ENCODE measurements at regions not wholly inside any gene's neighbourhood (a gene's known extent, or its start where the extent isn't known, plus 50 kb on each side); places are given as distances from the start of the nearest gene placed in this dataset.

DNA sequence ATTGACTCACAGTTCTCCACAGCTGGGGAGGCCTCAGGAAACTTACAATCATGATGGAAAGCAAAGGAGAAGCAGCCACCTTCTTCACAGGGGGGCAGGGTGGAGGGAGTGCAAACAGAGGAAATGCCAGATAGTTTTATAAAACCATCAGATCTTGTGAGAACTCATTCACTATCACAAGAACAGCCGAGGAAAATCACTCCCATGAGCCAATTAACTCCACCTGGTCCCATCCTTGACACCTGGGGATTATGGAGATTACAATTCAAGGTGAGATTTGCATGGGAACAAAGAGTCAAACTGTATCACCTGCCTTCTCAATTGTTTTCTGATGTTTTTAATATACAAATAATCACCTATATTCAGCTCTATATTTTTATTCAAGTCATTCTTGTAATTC, 1527.3 kb upstream of the GOT2 start:
- in situ Hi-C loops (cut with HindIII; ENCODE audit: extremely low pct_ligation_motif_present, low pct_unique_long_range_greater_than_20kb) (no loop called here), intact Hi-C loops (cut with micrococcal nuclease; ENCODE audit: unreplicated experiment) (no loop called here)
- Histone ChIP-seq H3K4me3 (replicated peaks in 1 of 3; ENCODE audit: insufficient read depth in 1 of 3, low read depth in 2 of 3, low read length in 3 of 3) (no peak overlapping the region), H3K27me3 (ENCODE audit: control insufficient read depth in 1 of 2, insufficient read depth in 2 of 2, low read length in 2 of 2) (no peaks in the 10 kb centered on the region), H4K20me1 (ENCODE audit: insufficient read depth, low read length) (no peaks in the 10 kb centered on the region), H3K9ac (ENCODE audit: insufficient read depth, low read depth, low read length) (no peak overlapping the region), H3K4me1 (ENCODE audit: insufficient read depth, low read length) (no peaks in the 10 kb centered on the region), H3K9me3 (ENCODE audit: low read length) (peaks cover 23% of the 10 kb centered on the region), H3K79me2 (ENCODE audit: insufficient read depth, low read length) (no peaks in the 10 kb centered on the region), H3K36me3 (replicated peaks in 1 of 2; ENCODE audit: control insufficient read depth in 1 of 2, insufficient read depth in 2 of 2, low read length in 2 of 2) (no peaks in the 10 kb centered on the region), H2AFZ (ENCODE audit: low read length) (no peak overlapping the region), H3K27ac (ENCODE audit: extremely low read length, insufficient read depth, low read length) (no peak overlapping the region), H3K4me2 (ENCODE audit: low read depth, low read length) (no peak overlapping the region)
- ChIA-PET CTCF (ENCODE audit: low intra/inter-chr PET ratio, low total read pairs) (no interaction called here), POLR2A (no interaction called here)
- no peak for ATAC-seq
- BruUV-seq (replicated peaks), result no TSS peak
- 0% methylated on average over 1 of the region's 1 CpG for WGBS (ENCODE audit: low lambda C conversion rate)
- no peak for DNase-seq (ENCODE audit: low spot score)
- TF ChIP-seq, protein P1, sequence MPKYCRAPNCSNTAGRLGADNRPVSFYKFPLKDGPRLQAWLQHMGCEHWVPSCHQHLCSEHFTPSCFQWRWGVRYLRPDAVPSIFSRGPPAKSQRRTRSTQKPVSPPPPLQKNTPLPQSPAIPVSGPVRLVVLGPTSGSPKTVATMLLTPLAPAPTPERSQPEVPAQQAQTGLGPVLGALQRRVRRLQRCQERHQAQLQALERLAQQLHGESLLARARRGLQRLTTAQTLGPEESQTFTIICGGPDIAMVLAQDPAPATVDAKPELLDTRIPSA (CRISPR knock-in tag; IDR thresholded peaks at IDR 0.05; ENCODE audit: borderline replicate concordance), result no peak
- TF ChIP-seq HES4 (CRISPR knock-in tag; IDR thresholded peaks at IDR 0.05; ENCODE audit: borderline replicate concordance) (no peak), ZNF713 (CRISPR knock-in tag; IDR thresholded peaks at IDR 0.05) (no peak), ARNT (IDR thresholded peaks at IDR 0.05) (no peak), NFE2 (CRISPR knock-in tag; IDR thresholded peaks at IDR 0.05) (no peak), ZNF17 (CRISPR knock-in tag; IDR thresholded peaks at IDR 0.05) (no peak), KLF11 (CRISPR knock-in tag; IDR thresholded peaks at IDR 0.05) (no peak), ZNF350 (CRISPR knock-in tag; IDR thresholded peaks at IDR 0.05; ENCODE audit: borderline replicate concordance, low read depth) (no peak), ZNF720 (CRISPR knock-in tag; IDR thresholded peaks at IDR 0.05) (no peak), ZNF777 (CRISPR knock-in tag; IDR thresholded peaks at IDR 0.05) (no peak), RNF2 (conservative IDR thresholded peaks at IDR 0.05; ENCODE audit: low read depth) (no peak), ZSCAN29 (CRISPR knock-in tag; conservative IDR thresholded peaks at IDR 0.05) (no peak), SAP130 (CRISPR knock-in tag; IDR thresholded peaks at IDR 0.05; ENCODE audit: low read depth) (no peak), ZNF232 (CRISPR knock-in tag; IDR thresholded peaks at IDR 0.05; ENCODE audit: borderline replicate concordance) (no peak), RBFOX2 (IDR thresholded peaks at IDR 0.05; ENCODE audit: low read depth, low read length) (no peak)
- TF ChIP-seq, protein P2, sequence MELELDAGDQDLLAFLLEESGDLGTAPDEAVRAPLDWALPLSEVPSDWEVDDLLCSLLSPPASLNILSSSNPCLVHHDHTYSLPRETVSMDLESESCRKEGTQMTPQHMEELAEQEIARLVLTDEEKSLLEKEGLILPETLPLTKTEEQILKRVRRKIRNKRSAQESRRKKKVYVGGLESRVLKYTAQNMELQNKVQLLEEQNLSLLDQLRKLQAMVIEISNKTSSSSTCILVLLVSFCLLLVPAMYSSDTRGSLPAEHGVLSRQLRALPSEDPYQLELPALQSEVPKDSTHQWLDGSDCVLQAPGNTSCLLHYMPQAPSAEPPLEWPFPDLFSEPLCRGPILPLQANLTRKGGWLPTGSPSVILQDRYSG (CRISPR knock-in tag; IDR thresholded peaks at IDR 0.05), result no peak
- FAIRE-seq, result no peak

All from HepG2 (cell line).